ENCODE measurements at regions not wholly inside any gene's neighbourhood (a gene's known extent, or its start where the extent isn't known, plus 50 kb on each side); places are given as distances from the start of the nearest gene placed in this dataset.

DNA sequence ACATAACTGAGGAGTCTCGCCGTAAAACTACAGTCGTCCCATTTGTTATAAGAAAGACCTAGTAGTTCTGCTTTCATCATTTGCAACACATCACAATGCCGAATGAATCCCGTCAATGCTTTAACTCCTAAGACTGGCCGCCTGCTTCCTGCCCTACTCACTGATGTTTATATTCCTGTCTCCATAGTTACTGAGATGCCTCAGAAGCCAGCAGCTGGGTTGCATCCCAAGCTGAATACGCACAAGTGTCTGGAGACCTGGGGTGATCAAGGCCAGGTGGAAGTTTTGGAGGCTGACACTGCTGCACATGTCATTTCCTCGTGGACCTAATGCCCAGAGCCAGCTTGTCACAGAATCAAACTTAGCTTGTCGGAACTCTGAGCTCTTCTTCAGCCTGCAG, 95.2 kb upstream of the UBE2E1 start:
- H3K4me1 Mint-ChIP-seq, result peaks cover 11% of the 10 kb centered on the region
- H3K27ac Mint-ChIP-seq, result no peak overlapping the region

DNA sequence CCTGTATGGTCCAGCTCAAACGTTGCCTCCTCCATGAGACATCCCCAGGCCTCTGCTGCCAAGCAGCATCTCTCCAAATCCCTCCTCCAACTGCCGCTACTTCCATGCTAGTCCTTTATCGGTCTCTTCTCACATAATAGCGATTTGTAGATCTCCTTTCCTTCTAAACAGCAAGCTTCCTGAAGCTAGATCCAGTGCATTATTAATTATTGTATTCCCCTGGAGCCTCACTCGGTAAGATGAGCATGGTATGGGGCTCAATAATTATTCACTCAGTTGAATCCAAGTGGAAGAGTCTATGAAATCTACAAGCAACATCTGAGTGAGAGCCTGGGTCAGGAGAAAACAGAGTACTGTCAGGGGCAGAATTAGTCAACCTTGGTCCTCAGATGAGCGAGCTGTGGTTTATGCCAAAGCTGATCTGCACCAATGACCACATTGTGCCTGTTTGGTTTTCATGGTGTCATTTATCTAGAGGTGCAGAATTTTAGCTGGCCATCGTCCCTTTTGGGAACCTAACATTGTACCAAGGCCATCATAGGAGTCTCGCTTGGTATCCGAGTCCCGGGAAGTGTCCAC, 93.8 kb upstream of the UBE2E1 start:
- Histone ChIP-seq H3K9me3 (ENCODE audit: control insufficient read depth, low read length) (peaks cover 6% of the 10 kb centered on the region), H3K27ac (ENCODE audit: low read depth, low read length) (no peak overlapping the region), H3K4me1 (ENCODE audit: control insufficient read depth, insufficient read depth, low read length) (no peaks in the 10 kb centered on the region), H3K36me3 (ENCODE audit: control insufficient read depth, insufficient read depth, low read length) (no peaks in the 10 kb centered on the region), H3K4me3 (ENCODE audit: low read length) (no peak overlapping the region), H3K27me3 (ENCODE audit: control insufficient read depth, insufficient read depth, low read length, poor library complexity, severe bottlenecking) (no peaks in the 10 kb centered on the region), H3K9ac (ENCODE audit: extremely low read depth, low read length, poor library complexity, severe bottlenecking) (no peak overlapping the region)
- TF ChIP-seq, protein P1, sequence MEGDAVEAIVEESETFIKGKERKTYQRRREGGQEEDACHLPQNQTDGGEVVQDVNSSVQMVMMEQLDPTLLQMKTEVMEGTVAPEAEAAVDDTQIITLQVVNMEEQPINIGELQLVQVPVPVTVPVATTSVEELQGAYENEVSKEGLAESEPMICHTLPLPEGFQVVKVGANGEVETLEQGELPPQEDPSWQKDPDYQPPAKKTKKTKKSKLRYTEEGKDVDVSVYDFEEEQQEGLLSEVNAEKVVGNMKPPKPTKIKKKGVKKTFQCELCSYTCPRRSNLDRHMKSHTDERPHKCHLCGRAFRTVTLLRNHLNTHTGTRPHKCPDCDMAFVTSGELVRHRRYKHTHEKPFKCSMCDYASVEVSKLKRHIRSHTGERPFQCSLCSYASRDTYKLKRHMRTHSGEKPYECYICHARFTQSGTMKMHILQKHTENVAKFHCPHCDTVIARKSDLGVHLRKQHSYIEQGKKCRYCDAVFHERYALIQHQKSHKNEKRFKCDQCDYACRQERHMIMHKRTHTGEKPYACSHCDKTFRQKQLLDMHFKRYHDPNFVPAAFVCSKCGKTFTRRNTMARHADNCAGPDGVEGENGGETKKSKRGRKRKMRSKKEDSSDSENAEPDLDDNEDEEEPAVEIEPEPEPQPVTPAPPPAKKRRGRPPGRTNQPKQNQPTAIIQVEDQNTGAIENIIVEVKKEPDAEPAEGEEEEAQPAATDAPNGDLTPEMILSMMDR (conservative IDR thresholded peaks at IDR 0.05), result no peak
- Mint-ChIP-seq H3K27me3 (ENCODE audit: insufficient read depth) (no peaks in the 10 kb centered on the region), H3K27ac (no peak overlapping the region), H3K36me3 (ENCODE audit: low read depth) (no peaks in the 10 kb centered on the region), H3K4me1 (peaks cover 11% of the 10 kb centered on the region), H3K4me3 (no peak overlapping the region), H3K9me3 (peaks cover 2% of the 10 kb centered on the region)
- 93 to 95% methylated on average over 8 to 10 of the region's 10 CpGs for WGBS, 2 experiments (ENCODE audit: insufficient coverage in 1 of 2, insufficient read length in 1 of 2)
- DNase-seq, result no peak

More for the DNA sequence above, 95.2 kb upstream of the UBE2E1 start:
- no peaks in the 10 kb centered on the region for H3K36me3 ChIP-seq (ENCODE audit: control insufficient read depth, insufficient read depth, low read length)
- Mint-ChIP-seq H3K4me3 (no peak overlapping the region), H3K36me3 (ENCODE audit: low read depth) (no peaks in the 10 kb centered on the region), H3K9me3 (no peaks in the 10 kb centered on the region), H3K27me3 (ENCODE audit: insufficient read depth) (no peaks in the 10 kb centered on the region)
- no peaks in the 10 kb centered on the region for H3K27me3 ChIP-seq (ENCODE audit: control insufficient read depth, insufficient read depth, low read length, poor library complexity, severe bottlenecking)
- no peak overlapping the region for H3K27ac ChIP-seq (ENCODE audit: low read depth, low read length)
- H3K4me1 ChIP-seq (ENCODE audit: control insufficient read depth, insufficient read depth, low read length), result no peaks in the 10 kb centered on the region
- H3K9me3 ChIP-seq (ENCODE audit: control insufficient read depth, low read length), result peaks cover 1% of the 10 kb centered on the region
- TF ChIP-seq, protein P1 (conservative IDR thresholded peaks at IDR 0.05), result no peak
- H3K9ac ChIP-seq (ENCODE audit: extremely low read depth, low read length, poor library complexity, severe bottlenecking), result no peak overlapping the region
- WGBS, 2 experiments (ENCODE audit: insufficient coverage in 1 of 2, insufficient read length in 1 of 2), result 76 to 83% methylated on average over 7 to 9 of the region's 9 CpGs
- no peak overlapping the region for H3K4me3 ChIP-seq (ENCODE audit: low read length)
- peak; percentile 79 for DNase-seq

DNA sequence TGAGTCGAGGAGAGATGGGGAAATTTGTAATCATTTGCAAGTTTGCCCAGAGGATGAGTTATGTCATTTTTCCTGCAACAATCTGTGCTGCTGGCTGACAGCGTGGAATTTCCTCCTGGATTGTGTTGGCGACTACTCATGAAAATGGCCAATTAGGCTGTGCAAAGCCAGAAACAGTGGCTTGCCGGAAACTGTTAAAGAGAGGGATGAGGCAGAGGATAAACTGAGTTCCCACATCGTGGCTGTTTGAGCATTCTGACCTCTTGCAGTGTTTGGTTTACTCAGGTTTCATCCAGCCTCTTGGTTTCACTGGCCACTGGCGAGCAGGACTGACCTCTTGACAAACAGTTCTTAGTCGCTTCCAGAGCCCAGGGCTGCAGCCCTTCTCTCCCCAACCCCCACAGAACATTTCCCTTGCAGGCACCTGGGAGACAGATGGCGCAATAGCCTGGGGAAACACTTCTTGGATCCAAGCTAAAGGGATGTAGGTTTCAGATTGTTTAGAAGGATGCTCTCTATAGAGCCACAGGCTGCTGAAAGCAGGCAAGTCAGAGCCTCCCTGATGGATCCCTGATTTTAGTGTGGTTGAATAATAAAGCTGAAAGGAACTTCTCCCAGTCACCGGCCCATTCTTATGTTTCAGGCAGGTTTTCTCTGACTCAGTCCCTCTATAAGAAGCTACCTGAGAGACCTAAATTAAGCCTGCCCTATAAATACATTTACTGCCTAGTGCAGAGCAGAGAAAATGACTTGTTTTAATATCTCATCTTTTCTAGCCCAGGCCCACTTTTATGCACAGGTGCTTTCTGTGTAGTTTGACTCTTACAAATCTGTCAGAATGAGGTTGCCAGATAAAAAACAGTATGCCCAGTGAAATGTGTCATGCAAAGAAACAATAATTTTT, 92.8 kb upstream of the UBE2E1 start:
- 46 to 61% methylated on average over 6 to 9 of the region's 9 CpGs for WGBS, 2 experiments (ENCODE audit: insufficient coverage in 1 of 2, insufficient read length in 1 of 2)
- H3K27ac Mint-ChIP-seq, result no peak overlapping the region

More for the DNA sequence above, 92.8 kb upstream of the UBE2E1 start:
- peak; percentile 91 for DNase-seq
- Mint-ChIP-seq H3K4me3 (no peak overlapping the region), H3K9me3 (peaks cover 2% of the 10 kb centered on the region), H3K36me3 (ENCODE audit: low read depth) (no peaks in the 10 kb centered on the region), H3K27me3 (ENCODE audit: insufficient read depth) (no peaks in the 10 kb centered on the region), H3K4me1 (peaks cover 11% of the 10 kb centered on the region)
- Histone ChIP-seq H3K27me3 (ENCODE audit: control insufficient read depth, insufficient read depth, low read length, poor library complexity, severe bottlenecking) (no peaks in the 10 kb centered on the region), H3K9ac (ENCODE audit: extremely low read depth, low read length, poor library complexity, severe bottlenecking) (no peak overlapping the region), H3K27ac (ENCODE audit: low read depth, low read length) (no peak overlapping the region), H3K9me3 (ENCODE audit: control insufficient read depth, low read length) (peaks cover 6% of the 10 kb centered on the region), H3K4me3 (ENCODE audit: low read length) (no peak overlapping the region), H3K4me1 (ENCODE audit: control insufficient read depth, insufficient read depth, low read length) (no peaks in the 10 kb centered on the region), H3K36me3 (ENCODE audit: control insufficient read depth, insufficient read depth, low read length) (no peaks in the 10 kb centered on the region)
- TF ChIP-seq, protein P1 (conservative IDR thresholded peaks at IDR 0.05), result peak; percentile 65
